SU-DHL-6 (cell line): ENCODE measurements at regions not wholly inside any gene's neighbourhood (a gene's known extent, or its start where the extent isn't known, plus 50 kb on each side); places are given as distances from the start of the nearest gene placed in this dataset.

Experiments used
- H2AFZ ChIP-seq: fragments of 200-600 bp; sonication (generic); 2 replicates; pipeline ENCODE4 v1.6.1; 2014; ENCODE audit warnings: low read depth, mild to moderate bottlenecking, moderate library complexity, mixed read lengths, antibody characterized with exemption, low read length; ENCODE audit not compliant: severe bottlenecking
- H3F3A ChIP-seq: fragments of 200-600 bp; shearing (Covaris generic); 2 replicates; pipeline ENCODE4 v1.6.0; 2016; ENCODE audit warnings: antibody characterized with exemption, mild to moderate bottlenecking; ENCODE audit not compliant: insufficient read depth
- H3K27ac ChIP-seq: fragments of 200-600 bp; sonication (generic); 2 replicates; pipeline ENCODE4 v1.5.1; 2016; ENCODE audit warnings: low read depth, mild to moderate bottlenecking, low read length, moderate library complexity, mixed read lengths
- H3K27me3 ChIP-seq: fragments of 200-600 bp; sonication (generic), shearing (Covaris generic); 2 replicates; pipeline ENCODE4 v1.6.0; 2014; ENCODE audit warnings: mild to moderate bottlenecking, low read length
- H3K36me3 ChIP-seq: fragments of 200-600 bp; sonication (generic); 2 replicates; pipeline ENCODE4 v1.6.1; 2014; ENCODE audit warnings: mild to moderate bottlenecking, low read length, mixed read lengths
- H3K4me2 ChIP-seq: fragments of 300-600, 200-600 bp; shearing (Covaris generic), sonication (generic); 2 replicates; pipeline ENCODE4 v1.6.0; 2014; ENCODE audit warnings: low read length, low read depth, mild to moderate bottlenecking; ENCODE audit not compliant: poor library complexity, severe bottlenecking
- H3K4me3 ChIP-seq: fragments of 200-600 bp; sonication (generic); 2 replicates; pipeline ENCODE4 v1.5.1; 2014; ENCODE audit warnings: antibody characterized with exemption, low read length, mild to moderate bottlenecking, mixed read lengths; ENCODE audit not compliant: insufficient read depth, poor library complexity, severe bottlenecking
- H3K79me2 ChIP-seq: fragments of 200-600 bp; sonication (generic); 2 replicates; pipeline ENCODE4 v1.6.1; 2014; ENCODE audit warnings: mild to moderate bottlenecking, low read length, moderate library complexity; ENCODE audit not compliant: insufficient read depth
- H3K9ac ChIP-seq: fragments of 200-600 bp; sonication (generic); 2 replicates; pipeline ENCODE4 v1.7.0; 2014; ENCODE audit warnings: mild to moderate bottlenecking, low read length
- H3K9me2 ChIP-seq: fragments of 200-600 bp; sonication (generic); replicated peaks from 2 replicates; pipeline ENCODE4 v1.6.1; 2014; ENCODE audit warnings: low read length; ENCODE audit not compliant: insufficient read depth
- H3K9me3 ChIP-seq: fragments of 200-600 bp; sonication (generic); 2 replicates; pipeline ENCODE4 v1.6.1; 2014; ENCODE audit warnings: low read length, mixed read lengths; ENCODE audit not compliant: insufficient read depth
- H4K20me1 ChIP-seq: fragments of 200-600 bp; sonication (generic); 2 replicates; pipeline ENCODE4 v1.6.1; 2014; ENCODE audit warnings: low read depth, mild to moderate bottlenecking, antibody characterized with exemption, low read length, moderate library complexity, mixed read lengths
- EZH2phosphoT487 ChIP-seq: fragments of 200-600 bp; sonication (generic), shearing (Covaris generic); conservative IDR thresholded peaks from 2 replicates; pipeline ENCODE4 v1.6.1; 2018; ENCODE audit warnings: mild to moderate bottlenecking, antibody characterized with exemption, low read length, moderate library complexity, mixed read lengths
- TF ChIP-seq, protein P1 (sequence below): fragments of 200-600 bp; sonication (generic); IDR thresholded peaks from one replicate; pipeline ENCODE4 v1.5.1; 2017; ENCODE audit warnings: antibody characterized with exemption, mild to moderate bottlenecking, low read length, moderate library complexity; ENCODE audit not compliant: insufficient read depth, poor library complexity, severe bottlenecking

DNA sequence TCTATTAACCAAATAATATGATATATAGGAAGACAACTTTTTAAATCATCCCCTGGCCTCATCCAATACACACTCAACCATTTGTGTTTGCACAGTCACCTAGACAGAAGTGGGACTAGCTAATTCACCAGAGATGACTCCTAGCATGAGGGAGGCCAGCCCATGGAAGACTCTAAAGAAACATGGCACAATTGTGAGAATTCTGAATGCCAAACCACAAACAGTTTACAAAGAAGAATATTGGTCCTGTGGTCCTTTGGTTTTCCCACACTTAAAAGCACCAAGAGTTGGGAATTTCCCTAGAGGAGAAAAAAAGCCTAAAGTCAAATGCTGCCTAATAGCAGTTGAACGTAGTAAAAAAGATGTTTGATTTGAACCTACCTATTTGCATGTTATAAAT lies 609.9 kb downstream of the ACTL7B start:
- no peaks in the 10 kb centered on the region for H3K36me3 ChIP-seq
- H3K27me3 ChIP-seq = no peaks in the 10 kb centered on the region
- H3K4me3 ChIP-seq = no peak overlapping the region
- H3K79me2 ChIP-seq = no peaks in the 10 kb centered on the region
- H3K9ac ChIP-seq = no peak overlapping the region
- H3K9me3 ChIP-seq = no peaks in the 10 kb centered on the region
- no peak for TF ChIP-seq EZH2phosphoT487
- TF ChIP-seq, protein P1, sequence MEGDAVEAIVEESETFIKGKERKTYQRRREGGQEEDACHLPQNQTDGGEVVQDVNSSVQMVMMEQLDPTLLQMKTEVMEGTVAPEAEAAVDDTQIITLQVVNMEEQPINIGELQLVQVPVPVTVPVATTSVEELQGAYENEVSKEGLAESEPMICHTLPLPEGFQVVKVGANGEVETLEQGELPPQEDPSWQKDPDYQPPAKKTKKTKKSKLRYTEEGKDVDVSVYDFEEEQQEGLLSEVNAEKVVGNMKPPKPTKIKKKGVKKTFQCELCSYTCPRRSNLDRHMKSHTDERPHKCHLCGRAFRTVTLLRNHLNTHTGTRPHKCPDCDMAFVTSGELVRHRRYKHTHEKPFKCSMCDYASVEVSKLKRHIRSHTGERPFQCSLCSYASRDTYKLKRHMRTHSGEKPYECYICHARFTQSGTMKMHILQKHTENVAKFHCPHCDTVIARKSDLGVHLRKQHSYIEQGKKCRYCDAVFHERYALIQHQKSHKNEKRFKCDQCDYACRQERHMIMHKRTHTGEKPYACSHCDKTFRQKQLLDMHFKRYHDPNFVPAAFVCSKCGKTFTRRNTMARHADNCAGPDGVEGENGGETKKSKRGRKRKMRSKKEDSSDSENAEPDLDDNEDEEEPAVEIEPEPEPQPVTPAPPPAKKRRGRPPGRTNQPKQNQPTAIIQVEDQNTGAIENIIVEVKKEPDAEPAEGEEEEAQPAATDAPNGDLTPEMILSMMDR = no peak
- no peaks in the 10 kb centered on the region for H3K9me2 ChIP-seq
- H2AFZ ChIP-seq = no peak overlapping the region
- H3F3A ChIP-seq = no peaks in the 10 kb centered on the region
- no peak overlapping the region for H3K4me2 ChIP-seq
- no peaks in the 10 kb centered on the region for H4K20me1 ChIP-seq
- no peak overlapping the region for H3K27ac ChIP-seq

DNA sequence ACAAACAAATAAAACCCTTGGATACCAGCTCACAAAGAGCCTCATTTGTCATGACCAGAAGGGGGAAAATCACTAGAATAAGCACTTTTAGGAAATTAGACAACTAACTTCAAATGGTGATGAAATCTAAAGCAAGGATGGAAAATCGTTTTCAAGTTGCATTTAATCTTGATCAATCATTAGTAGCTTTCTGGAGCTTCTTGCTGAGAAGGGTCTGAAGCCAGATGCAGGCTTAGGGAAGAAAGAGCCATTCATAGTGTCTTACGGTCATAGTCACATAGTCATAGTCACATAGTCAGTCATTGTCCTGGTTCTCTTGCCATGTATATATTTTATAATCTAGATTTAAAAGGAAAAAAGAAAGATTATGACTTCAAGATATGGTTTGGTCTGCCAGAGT lies 610.5 kb downstream of the ACTL7B start:
- Histone ChIP-seq H3K9ac (no peak overlapping the region), H3K9me2 (no peaks in the 10 kb centered on the region), H3K4me3 (no peak overlapping the region), H2AFZ (no peak overlapping the region), H3K36me3 (no peaks in the 10 kb centered on the region), H3K9me3 (no peaks in the 10 kb centered on the region), H3K4me2 (no peak overlapping the region), H3K79me2 (no peaks in the 10 kb centered on the region), H3K27ac (no peak overlapping the region), H3F3A (no peaks in the 10 kb centered on the region), H3K27me3 (no peaks in the 10 kb centered on the region), H4K20me1 (no peaks in the 10 kb centered on the region)
- no peak for TF ChIP-seq EZH2phosphoT487
- TF ChIP-seq, protein P1 = no peak

DNA sequence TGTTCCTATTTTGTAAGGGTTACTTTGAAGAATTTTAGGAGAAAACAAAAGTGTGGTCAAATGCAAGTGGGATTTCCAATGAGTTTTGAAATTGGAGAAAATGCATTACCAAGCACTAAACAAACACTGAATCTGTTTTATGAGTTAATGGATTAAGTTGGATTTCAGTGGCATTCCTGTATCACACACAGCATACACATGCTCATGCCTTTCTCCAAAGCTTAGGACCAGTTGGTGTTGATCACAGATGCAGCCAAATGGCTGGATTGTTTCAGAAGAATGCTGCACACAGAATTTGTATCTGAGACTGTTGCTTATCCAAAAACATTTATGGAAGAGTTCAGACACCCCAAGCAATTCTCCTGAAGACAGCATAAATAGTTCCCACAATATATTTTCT lies 611.1 kb downstream of the ACTL7B start:
- no peak overlapping the region for H3K4me2 ChIP-seq
- no peaks in the 10 kb centered on the region for H3K27me3 ChIP-seq
- no peaks in the 10 kb centered on the region for H3K79me2 ChIP-seq
- H3K9ac ChIP-seq = no peak overlapping the region
- H3K36me3 ChIP-seq = no peaks in the 10 kb centered on the region
- no peak overlapping the region for H3K27ac ChIP-seq
- H3K4me3 ChIP-seq = no peak overlapping the region
- H3K9me2 ChIP-seq = no peaks in the 10 kb centered on the region
- no peaks in the 10 kb centered on the region for H4K20me1 ChIP-seq
- H2AFZ ChIP-seq = no peak overlapping the region
- no peak for TF ChIP-seq EZH2phosphoT487
- TF ChIP-seq, protein P1 = no peak
- no peaks in the 10 kb centered on the region for H3F3A ChIP-seq
- H3K9me3 ChIP-seq = no peaks in the 10 kb centered on the region
